SK-N-SH (cell line): ENCODE measurements at regions not wholly inside any gene's neighbourhood (a gene's known extent, or its start where the extent isn't known, plus 50 kb on each side); places are given as distances from the start of the nearest gene placed in this dataset.

Source experiments
- CTCF ChIA-PET: fragments of 300-600, 350-600 bp; formaldehyde crosslinking; extraction: SDS; loops from one replicate; lab custom pipeline; 2021; lab: Yijun Ruan, JAX
- POLR2A ChIA-PET: fragments of 350-600 bp; sonication (Branson Sonifier 250); formaldehyde crosslinking; extraction: SDS; loops from one replicate; lab custom pipeline; 2020; ENCODE audit warnings: antibody characterized with exemption, inconsistent platforms; lab: Yijun Ruan, JAX
- DNase-seq: peaks from one replicate; pipeline ENCODE4 v3.0.0; 2012
- H2AFZ ChIP-seq: fragments of 200-600 bp; sonication (generic); 2 replicates; pipeline ENCODE4 v1.8.1; 2016; ENCODE audit warnings: antibody characterized with exemption, mild to moderate bottlenecking, low read depth
- H3F3A ChIP-seq: fragments of 200-600 bp; sonication (generic); replicated peaks from 2 replicates; pipeline ENCODE3; 2016; ENCODE audit warnings: antibody characterized with exemption, mild to moderate bottlenecking; ENCODE audit not compliant: insufficient read depth
- H3K27ac ChIP-seq, 2 experiments: fragments of 200-500 bp in 1 of 2; fragments of 200-600 bp in 1 of 2; sonication (Bioruptor generic) in 1 of 2; sonication (generic), shearing (Covaris generic) in 1 of 2; 2 replicates each; pipeline versions ENCODE4 v1.5.1 to v1.6.1; 2014 to 2016; ENCODE audit warnings: low read depth in 2 of 2, inconsistent platforms in 1 of 2, low read length in 1 of 2, mild to moderate bottlenecking in 1 of 2, mixed read lengths in 1 of 2
- H3K27me3 ChIP-seq: fragments of 200-600 bp; sonication (generic), shearing (Covaris generic); 2 replicates; pipeline ENCODE4 v1.6.1; 2016; ENCODE audit warnings: mixed run types; ENCODE audit not compliant: insufficient read depth
- H3K36me3 ChIP-seq, 2 experiments: fragments of 200-500 bp in 1 of 2; fragments of 200-600 bp in 1 of 2; sonication (Bioruptor generic) in 1 of 2; sonication (generic) in 1 of 2; replicated peaks in 1 of 2; 2 replicates each; pipeline versions ENCODE3 to v1.5.1; 2014 to 2016; ENCODE audit warnings: low read length in 1 of 2, mild to moderate bottlenecking in 1 of 2; ENCODE audit not compliant: insufficient read depth in 2 of 2, control insufficient read depth in 1 of 2
- H3K4me1 ChIP-seq, 2 experiments: fragments of 200-500 bp in 1 of 2; fragments of 200-600 bp in 1 of 2; sonication (Bioruptor generic) in 1 of 2; sonication (generic), shearing (Covaris generic) in 1 of 2; 2 replicates each; pipeline versions ENCODE4 v1.5.1 to v1.6.1; 2014 to 2016; ENCODE audit warnings: low read depth in 1 of 2, low read length in 1 of 2, mixed run types in 1 of 2; ENCODE audit not compliant: insufficient read depth in 2 of 2, control insufficient read depth in 1 of 2
- H3K4me2 ChIP-seq: fragments of 200-600 bp; sonication (generic), shearing (Covaris generic); 2 replicates; pipeline ENCODE4 v1.6.1; 2017; ENCODE audit warnings: mixed run types
- H3K4me3 ChIP-seq, 2 experiments: fragments of 200-500 bp in 1 of 2; fragments of 200-600 bp in 1 of 2; sonication (Bioruptor generic) in 1 of 2; sonication (generic), shearing (Covaris generic) in 1 of 2; 2 replicates each; pipeline versions ENCODE4 v1.5.1 to v1.8.1; 2014 to 2016; ENCODE audit warnings: low read depth in 2 of 2, inconsistent platforms in 1 of 2, low read length in 1 of 2, mild to moderate bottlenecking in 1 of 2, mixed read lengths in 1 of 2, moderate library complexity in 1 of 2
- H3K79me2 ChIP-seq: fragments of 200-600 bp; sonication (generic); 2 replicates; pipeline ENCODE4 v1.8.1; 2017; ENCODE audit warnings: mild to moderate bottlenecking; ENCODE audit not compliant: insufficient read depth
- H3K9ac ChIP-seq: fragments of 200-600 bp; sonication (generic); 2 replicates; pipeline ENCODE4 v1.6.1; 2017; ENCODE audit warnings: mixed run types
- H3K9me2 ChIP-seq: fragments of 200-600 bp; sonication (generic); 2 replicates; pipeline ENCODE4 v1.6.1; 2017; ENCODE audit warnings: mixed run types
- H3K9me3 ChIP-seq: fragments of 200-600 bp; sonication (generic); 2 replicates; pipeline ENCODE4 v1.6.1; 2017; ENCODE audit warnings: mixed run types, mild to moderate bottlenecking, moderate library complexity
- H4K20me1 ChIP-seq: fragments of 200-600 bp; sonication (generic); 2 replicates; pipeline ENCODE4 v1.6.1; 2017; ENCODE audit warnings: mild to moderate bottlenecking, mixed run types; ENCODE audit not compliant: insufficient read depth
- CTCF ChIP-seq: fragments of 200-600 bp; sonication (generic); IDR thresholded peaks from 2 replicates; pipeline ENCODE4 v1.6.1; 2017; ENCODE audit warnings: antibody characterized with exemption, mild to moderate bottlenecking, moderate library complexity
- FOXM1 ChIP-seq: IDR thresholded peaks from 2 replicates; pipeline ENCODE4 v1.4.0; 2012; ENCODE audit warnings: low read depth, mild to moderate bottlenecking
- MEF2A ChIP-seq: IDR thresholded peaks from 2 replicates; pipeline ENCODE4 v1.4.0; 2012; ENCODE audit warnings: low read depth, borderline replicate concordance
- MXI1 ChIP-seq: IDR thresholded peaks from 2 replicates; pipeline ENCODE4 v1.6.1; 2012; ENCODE audit warnings: mild to moderate bottlenecking, low read depth, low read length, improper control_type of control experiment
- RAD21 ChIP-seq: IDR thresholded peaks from 2 replicates; pipeline ENCODE4 v1.6.1; 2012; ENCODE audit warnings: mild to moderate bottlenecking, low read length
- RXRA ChIP-seq: IDR thresholded peaks from 2 replicates; pipeline ENCODE4 v1.4.0; 2012; ENCODE audit warnings: low read depth, mild to moderate bottlenecking, borderline replicate concordance
- TEAD4 ChIP-seq: IDR thresholded peaks from 2 replicates; pipeline ENCODE4 v1.4.0; 2012; ENCODE audit warnings: mild to moderate bottlenecking, borderline replicate concordance; ENCODE audit not compliant: insufficient read depth
- WGBS: methylation state at CpG from one replicate; pipeline ENCODE4 v1.1.6; 2017; ENCODE audit warnings: low lambda C conversion rate; 5-methylcytosine and 5-hydroxymethylcytosine counted together
- TF ChIP-seq, protein P1 (sequence below): IDR thresholded peaks from 2 replicates; pipeline ENCODE4 v1.6.1; 2012; ENCODE audit warnings: mild to moderate bottlenecking, low read depth, low read length, moderate library complexity

DNA sequence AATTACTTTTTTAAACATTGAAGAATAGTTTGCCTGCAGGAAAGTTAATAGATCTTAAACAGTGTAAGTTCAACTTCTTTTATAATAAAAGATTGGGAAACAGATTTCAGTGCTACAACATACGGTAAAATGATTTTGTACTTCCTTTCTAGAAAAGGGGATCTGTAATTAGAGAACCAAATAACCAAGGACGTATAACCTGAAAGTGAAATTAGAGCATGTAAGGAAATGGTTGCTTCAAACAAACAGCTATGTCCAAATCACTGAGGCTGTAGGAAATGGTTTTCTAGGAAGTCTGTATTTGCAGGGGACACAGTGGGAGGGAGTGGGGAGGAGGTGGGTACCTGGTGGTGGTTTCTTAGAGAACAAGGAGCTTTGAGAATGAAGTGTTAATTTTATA, 57.9 kb upstream of the EXOC6 start:
- POLR2A ChIA-PET: no interaction called here

GRCh38 chr10:92792661-92793060, 55.7 kb upstream of the EXOC6 start:
- no peaks in the 10 kb centered on the region for H3K36me3 ChIP-seq
- H3K9ac ChIP-seq: no peak overlapping the region
- POLR2A ChIA-PET: no interaction called here
- H4K20me1 ChIP-seq: no peaks in the 10 kb centered on the region
- no peaks in the 10 kb centered on the region for H3K9me3 ChIP-seq
- no peak overlapping the region for H3K4me3 ChIP-seq
- 68% methylated on average over 1 of the region's 1 CpG for WGBS
- H2AFZ ChIP-seq: no peak overlapping the region
- DNase-seq: no peak
- no peaks in the 10 kb centered on the region for H3K9me2 ChIP-seq
- CTCF ChIA-PET: no interaction called here
- peaks cover 5% of the 10 kb centered on the region; the same call in 1 of the 2 replicates for H3K27me3 ChIP-seq
- no peaks in the 10 kb centered on the region for H3K4me1 ChIP-seq
- no peak overlapping the region for H3K27ac ChIP-seq
- H3F3A ChIP-seq: no peaks in the 10 kb centered on the region
- H3K4me2 ChIP-seq: no peak overlapping the region
- TF ChIP-seq, protein P1, sequence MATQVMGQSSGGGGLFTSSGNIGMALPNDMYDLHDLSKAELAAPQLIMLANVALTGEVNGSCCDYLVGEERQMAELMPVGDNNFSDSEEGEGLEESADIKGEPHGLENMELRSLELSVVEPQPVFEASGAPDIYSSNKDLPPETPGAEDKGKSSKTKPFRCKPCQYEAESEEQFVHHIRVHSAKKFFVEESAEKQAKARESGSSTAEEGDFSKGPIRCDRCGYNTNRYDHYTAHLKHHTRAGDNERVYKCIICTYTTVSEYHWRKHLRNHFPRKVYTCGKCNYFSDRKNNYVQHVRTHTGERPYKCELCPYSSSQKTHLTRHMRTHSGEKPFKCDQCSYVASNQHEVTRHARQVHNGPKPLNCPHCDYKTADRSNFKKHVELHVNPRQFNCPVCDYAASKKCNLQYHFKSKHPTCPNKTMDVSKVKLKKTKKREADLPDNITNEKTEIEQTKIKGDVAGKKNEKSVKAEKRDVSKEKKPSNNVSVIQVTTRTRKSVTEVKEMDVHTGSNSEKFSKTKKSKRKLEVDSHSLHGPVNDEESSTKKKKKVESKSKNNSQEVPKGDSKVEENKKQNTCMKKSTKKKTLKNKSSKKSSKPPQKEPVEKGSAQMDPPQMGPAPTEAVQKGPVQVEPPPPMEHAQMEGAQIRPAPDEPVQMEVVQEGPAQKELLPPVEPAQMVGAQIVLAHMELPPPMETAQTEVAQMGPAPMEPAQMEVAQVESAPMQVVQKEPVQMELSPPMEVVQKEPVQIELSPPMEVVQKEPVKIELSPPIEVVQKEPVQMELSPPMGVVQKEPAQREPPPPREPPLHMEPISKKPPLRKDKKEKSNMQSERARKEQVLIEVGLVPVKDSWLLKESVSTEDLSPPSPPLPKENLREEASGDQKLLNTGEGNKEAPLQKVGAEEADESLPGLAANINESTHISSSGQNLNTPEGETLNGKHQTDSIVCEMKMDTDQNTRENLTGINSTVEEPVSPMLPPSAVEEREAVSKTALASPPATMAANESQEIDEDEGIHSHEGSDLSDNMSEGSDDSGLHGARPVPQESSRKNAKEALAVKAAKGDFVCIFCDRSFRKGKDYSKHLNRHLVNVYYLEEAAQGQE: no peak
- TF ChIP-seq CTCF: no peak
- TF ChIP-seq RAD21: no peak
- TF ChIP-seq RXRA: no peak
- TF ChIP-seq MEF2A: no peak
- H3K79me2 ChIP-seq: no peaks in the 10 kb centered on the region

More for the DNA sequence above, 57.9 kb upstream of the EXOC6 start:
- Histone ChIP-seq H2AFZ (no peak overlapping the region), H4K20me1 (no peaks in the 10 kb centered on the region), H3K4me1 (no peaks in the 10 kb centered on the region), H3K27ac (no peak overlapping the region), H3F3A (no peaks in the 10 kb centered on the region), H3K9ac (no peak overlapping the region), H3K36me3 (no peaks in the 10 kb centered on the region), H3K9me3 (no peaks in the 10 kb centered on the region), H3K4me3 (no peak overlapping the region), H3K27me3 (peaks cover 7% of the 10 kb centered on the region; the same call in 1 of the 2 replicates), H3K4me2 (no peak overlapping the region), H3K9me2 (no peaks in the 10 kb centered on the region), H3K79me2 (no peaks in the 10 kb centered on the region)
- 85% methylated on average over 2 of the region's 2 CpGs for WGBS
- CTCF ChIA-PET: no interaction called here
- TF ChIP-seq RAD21: no peak
- no peak for TF ChIP-seq FOXM1
- no peak for TF ChIP-seq MXI1
- TF ChIP-seq MEF2A: no peak
- no peak for TF ChIP-seq TEAD4
- no peak for DNase-seq
